Chondrocyte (in vitro differentiated cells): ENCODE measurements at regions not wholly inside any gene's neighbourhood (a gene's known extent, or its start where the extent isn't known, plus 50 kb on each side); places are given as distances from the start of the nearest gene placed in this dataset.

Experiments
- DNase-seq: peaks from one replicate; pipeline ENCODE4 v3.0.0; 2021; ENCODE audit warnings: mixed read lengths, low spot score
- H3K27ac Mint-ChIP-seq: one replicate; pipeline ENCODE4 v1.8.0; 2021; ENCODE audit warnings: mild to moderate bottlenecking, moderate library complexity, mixed read lengths; ENCODE audit not compliant: unreplicated experiment
- H3K27me3 Mint-ChIP-seq: 2 replicates; pipeline ENCODE4 v1.8.0; 2021; ENCODE audit warnings: low read depth, mixed read lengths
- H3K36me3 Mint-ChIP-seq: 2 replicates; pipeline ENCODE4 v1.8.0; 2021; ENCODE audit warnings: low read depth, mixed read lengths
- H3K4me1 Mint-ChIP-seq: 2 replicates; pipeline ENCODE4 v1.8.0; 2021; ENCODE audit warnings: low read depth, mild to moderate bottlenecking, mixed read lengths
- H3K4me3 Mint-ChIP-seq: one replicate; pipeline ENCODE4 v1.8.0; 2021; ENCODE audit warnings: mild to moderate bottlenecking, moderate library complexity, mixed read lengths; ENCODE audit not compliant: unreplicated experiment
- H3K9me3 Mint-ChIP-seq: 2 replicates; pipeline ENCODE4 v1.8.0; 2021; ENCODE audit warnings: low read depth, mixed read lengths
- CTCF ChIP-seq: fragments of 200-600 bp; sonication (generic); IDR thresholded peaks from 2 replicates; pipeline ENCODE4 v1.5.0; 2021; ENCODE audit warnings: antibody characterized with exemption, mild to moderate bottlenecking, moderate library complexity

GRCh38 chr4:44871133-44871532 is 144.8 kb upstream of the GNPDA2 start:
- Mint-ChIP-seq H3K9me3 (no peaks in the 10 kb centered on the region), H3K4me1 (no peaks in the 10 kb centered on the region), H3K27me3 (no peaks in the 10 kb centered on the region), H3K27ac (no peak overlapping the region), H3K4me3 (no peak overlapping the region), H3K36me3 (no peaks in the 10 kb centered on the region)
- DNase-seq = no peak
- TF ChIP-seq CTCF = no peak

- Mint-ChIP-seq H3K27ac (no peak overlapping the region), H3K36me3 (no peaks in the 10 kb centered on the region), H3K4me3 (no peak overlapping the region), H3K9me3 (no peaks in the 10 kb centered on the region), H3K4me1 (no peaks in the 10 kb centered on the region), H3K27me3 (no peaks in the 10 kb centered on the region)
- peak; percentile 30 for DNase-seq
- TF ChIP-seq CTCF = no peak
Measured at GRCh38 chr4:44869985-44870384, 143.6 kb upstream of the GNPDA2 start.

DNA sequence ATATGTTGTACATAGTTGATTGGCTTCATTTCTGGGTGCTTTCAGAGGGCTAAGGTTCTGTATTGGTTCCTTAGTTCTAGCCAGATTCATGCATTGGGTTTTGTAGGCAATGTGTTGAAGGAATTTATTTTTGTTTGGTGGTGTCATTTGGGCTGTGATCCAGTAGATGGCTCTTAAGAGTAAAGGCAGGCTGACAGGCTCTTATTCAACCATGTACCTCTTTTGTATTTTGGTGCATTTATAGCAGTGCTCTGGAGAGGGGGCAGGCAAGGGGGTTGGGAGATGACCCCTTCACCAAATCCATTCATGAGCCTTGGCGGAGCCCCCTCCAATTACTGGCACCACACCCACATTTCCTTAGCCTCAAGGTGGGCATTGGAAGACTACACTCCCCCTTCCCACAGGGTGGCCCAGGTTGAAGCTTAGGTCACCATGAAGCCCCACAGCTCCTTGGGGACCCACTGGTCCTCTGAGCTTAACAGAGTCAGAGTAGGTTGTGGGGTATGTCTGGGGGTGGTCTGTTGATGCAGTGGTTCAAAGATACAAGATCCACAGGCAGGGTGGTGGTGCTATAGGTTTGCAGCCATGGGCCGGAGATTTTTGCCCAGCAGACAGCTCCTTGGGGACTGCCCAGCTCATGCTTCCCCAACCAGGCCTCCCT is 143.0 kb upstream of the GNPDA2 start:
- Mint-ChIP-seq H3K27ac (no peak overlapping the region), H3K4me1 (no peaks in the 10 kb centered on the region), H3K36me3 (no peaks in the 10 kb centered on the region), H3K27me3 (no peaks in the 10 kb centered on the region), H3K4me3 (no peak overlapping the region), H3K9me3 (no peaks in the 10 kb centered on the region)
- peak; percentile 32 for DNase-seq
- TF ChIP-seq CTCF = no peak

- Mint-ChIP-seq H3K4me3 (no peak overlapping the region), H3K4me1 (peaks cover 9% of the 10 kb centered on the region), H3K27me3 (no peaks in the 10 kb centered on the region), H3K27ac (no peak overlapping the region), H3K36me3 (no peaks in the 10 kb centered on the region), H3K9me3 (no peaks in the 10 kb centered on the region)
- DNase-seq = no peak
- no peak for TF ChIP-seq CTCF
Measured at GRCh38 chr4:44861756-44862155, 135.4 kb upstream of the GNPDA2 start.

GRCh38 chr4:44859477-44859876 is 133.1 kb upstream of the GNPDA2 start:
- H3K36me3 Mint-ChIP-seq = no peaks in the 10 kb centered on the region
- no peaks in the 10 kb centered on the region for H3K9me3 Mint-ChIP-seq
- H3K4me1 Mint-ChIP-seq = peaks cover 9% of the 10 kb centered on the region
- no peaks in the 10 kb centered on the region for H3K27me3 Mint-ChIP-seq
- no peak overlapping the region for H3K27ac Mint-ChIP-seq
- no peak overlapping the region for H3K4me3 Mint-ChIP-seq
- DNase-seq = no peak
- no peak for TF ChIP-seq CTCF
